IMR-90 (cell line): ENCODE measurements at regions not wholly inside any gene's neighbourhood (a gene's known extent, or its start where the extent isn't known, plus 50 kb on each side); places are given as distances from the start of the nearest gene placed in this dataset.

Experiments used
- CTCF ChIP-seq: conservative IDR thresholded peaks from 2 replicates; pipeline ENCODE4 v1.5.1; 2012; ENCODE audit warnings: mild to moderate bottlenecking, low read depth, low read length, improper control_type of control experiment
- POLR2A ChIP-seq: IDR thresholded peaks from 2 replicates; pipeline ENCODE4 v1.6.1; 2012; ENCODE audit warnings: mild to moderate bottlenecking, low read depth, low read length

GRCh38 chr4:67397931-67398330 is 147.4 kb downstream of the CENPC start:
- no peak for TF ChIP-seq POLR2A
- no peak for TF ChIP-seq CTCF
